ENCODE measurements at regions not wholly inside any gene's neighbourhood (a gene's known extent, or its start where the extent isn't known, plus 50 kb on each side); places are given as distances from the start of the nearest gene placed in this dataset.

DNA sequence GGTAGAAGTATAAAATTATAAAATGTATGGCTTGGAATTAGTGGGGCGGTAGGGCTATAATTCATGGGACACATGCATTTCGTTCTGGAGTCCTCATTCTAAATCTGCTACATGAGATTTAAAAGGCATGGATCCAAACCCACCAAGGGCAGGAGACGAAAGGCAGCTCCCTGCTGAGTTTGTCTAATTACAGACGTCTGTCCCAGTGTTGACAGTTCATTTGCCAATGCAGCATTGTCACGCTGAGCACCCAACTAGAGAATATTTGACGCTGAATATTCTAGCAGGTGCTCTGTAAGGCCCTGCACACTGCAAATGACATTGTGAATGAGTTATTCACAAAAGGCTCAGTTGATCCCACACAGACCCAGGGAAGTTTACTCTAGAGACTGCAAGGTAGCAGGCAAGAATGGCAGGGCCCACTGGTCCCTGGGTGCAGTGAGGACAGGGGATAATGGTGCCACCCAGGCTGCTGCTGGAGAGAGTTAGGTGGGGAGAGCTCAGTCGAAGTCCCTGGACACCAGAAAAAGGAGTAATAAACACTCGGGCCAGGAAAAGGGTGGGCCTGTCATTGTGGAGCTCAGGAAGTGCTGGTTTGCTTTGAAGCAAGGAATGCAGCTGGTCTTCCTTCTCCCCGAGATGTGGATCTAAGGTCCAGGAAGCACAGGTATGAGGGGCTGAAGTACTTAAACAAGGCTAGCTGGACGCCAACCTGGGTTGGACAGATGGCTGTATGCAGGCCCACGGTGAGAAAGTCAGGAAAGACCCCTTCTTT lies 75.0 kb upstream of the JCAD start:
- Histone ChIP-seq H4K5ac (ENCODE audit: insufficient read length, low read depth, low read length) (no peak overlapping the region), H2AK5ac (ENCODE audit: insufficient read length, low read length) (no peak overlapping the region), H2BK12ac (ENCODE audit: insufficient read length, low read depth, low read length) (no peak overlapping the region), H3K4me1 (ENCODE audit: insufficient read depth, low read length) (no peaks in the 10 kb centered on the region), H3K23me2 (ENCODE audit: insufficient read length, low read depth, low read length, poor library complexity, severe bottlenecking) (no peaks in the 10 kb centered on the region), H3K79me2 (ENCODE audit: insufficient read depth, low read length) (no peaks in the 10 kb centered on the region), H3T11ph (ENCODE audit: low read length) (no peak overlapping the region), H3K27ac (ENCODE audit: insufficient read length, low read depth, low read length) (no peak overlapping the region), H3K18ac (ENCODE audit: insufficient read length, low read depth, low read length) (no peak overlapping the region), H2BK15ac (ENCODE audit: low read depth, low read length) (no peak overlapping the region), H4K91ac (ENCODE audit: insufficient read length, low read depth, low read length) (no peak overlapping the region), H3K23ac (ENCODE audit: insufficient read length, low read depth, low read length) (no peak overlapping the region), H3K9me3 (ENCODE audit: control insufficient read depth, low read depth, low read length) (no peaks in the 10 kb centered on the region), H3K79me1 (ENCODE audit: insufficient read depth, low read depth, low read length, poor library complexity, severe bottlenecking) (no peaks in the 10 kb centered on the region), H3K14ac (ENCODE audit: insufficient read depth, low read length) (no peak overlapping the region), H2AFZ (ENCODE audit: low read length) (no peak overlapping the region), H2BK20ac (ENCODE audit: low read depth, low read length, poor library complexity, severe bottlenecking) (no peak overlapping the region), H4K20me1 (ENCODE audit: control insufficient read depth, insufficient read depth, insufficient read length) (no peaks in the 10 kb centered on the region), H3K4me2 (ENCODE audit: insufficient read depth, insufficient read length, low read length) (no peak overlapping the region), H3K9ac (ENCODE audit: extremely low read depth, insufficient read length, low read length) (no peak overlapping the region), H4K8ac (replicated peaks; ENCODE audit: insufficient read length, low read depth, low read length) (no peak overlapping the region), H2BK120ac (ENCODE audit: low read depth, low read length, poor library complexity, severe bottlenecking) (no peak overlapping the region), H3K56ac (ENCODE audit: insufficient read length, low read depth, low read length) (no peak overlapping the region), H3K4ac (ENCODE audit: low read depth, low read length) (no peak overlapping the region), H2BK5ac (ENCODE audit: insufficient read length, low read length) (no peak overlapping the region), H3K27me3 (ENCODE audit: insufficient read depth, low read length) (no peaks in the 10 kb centered on the region)
- Mint-ChIP-seq H3K27me3 (ENCODE audit: low read depth) (peaks cover 4% of the 10 kb centered on the region), H3K27ac (no peak overlapping the region; a peak in 2 of 7 replicates), H3K9me3 (no peaks in the 10 kb centered on the region), H3K4me1 (no peaks in the 10 kb centered on the region; a peak in 1 of 4 replicates), H3K36me3 (ENCODE audit: insufficient read depth in 1 of 3, low read depth in 3 of 3) (no peaks in the 10 kb centered on the region), H3K4me3 (no peak overlapping the region)
- DNase-seq: no peak
- TF ChIP-seq, protein P1, sequence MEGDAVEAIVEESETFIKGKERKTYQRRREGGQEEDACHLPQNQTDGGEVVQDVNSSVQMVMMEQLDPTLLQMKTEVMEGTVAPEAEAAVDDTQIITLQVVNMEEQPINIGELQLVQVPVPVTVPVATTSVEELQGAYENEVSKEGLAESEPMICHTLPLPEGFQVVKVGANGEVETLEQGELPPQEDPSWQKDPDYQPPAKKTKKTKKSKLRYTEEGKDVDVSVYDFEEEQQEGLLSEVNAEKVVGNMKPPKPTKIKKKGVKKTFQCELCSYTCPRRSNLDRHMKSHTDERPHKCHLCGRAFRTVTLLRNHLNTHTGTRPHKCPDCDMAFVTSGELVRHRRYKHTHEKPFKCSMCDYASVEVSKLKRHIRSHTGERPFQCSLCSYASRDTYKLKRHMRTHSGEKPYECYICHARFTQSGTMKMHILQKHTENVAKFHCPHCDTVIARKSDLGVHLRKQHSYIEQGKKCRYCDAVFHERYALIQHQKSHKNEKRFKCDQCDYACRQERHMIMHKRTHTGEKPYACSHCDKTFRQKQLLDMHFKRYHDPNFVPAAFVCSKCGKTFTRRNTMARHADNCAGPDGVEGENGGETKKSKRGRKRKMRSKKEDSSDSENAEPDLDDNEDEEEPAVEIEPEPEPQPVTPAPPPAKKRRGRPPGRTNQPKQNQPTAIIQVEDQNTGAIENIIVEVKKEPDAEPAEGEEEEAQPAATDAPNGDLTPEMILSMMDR (conservative IDR thresholded peaks at IDR 0.05): no peak
- no CpG with 5 or more reads among the region's 11 CpGs for WGBS (ENCODE audit: extremely low coverage, insufficient read length, low lambda C conversion rate)
